SK-N-SH treated with all-trans-retinoic acid at 6 μM for 48 hours (cell line): ENCODE measurements at regions not wholly inside any gene's neighbourhood (a gene's known extent, or its start where the extent isn't known, plus 50 kb on each side); places are given as distances from the start of the nearest gene placed in this dataset.

Experiments
- ATAC-seq: fragments of 200-7000 bp; cut with Tn5 transposase; 3 replicates; pipeline ENCODE4 v1.9.1; 2020; ENCODE audit warnings: mild to moderate bottlenecking, moderate library complexity
- ARNTL ChIP-seq: fragments of 450-650 bp; formaldehyde crosslinking; IDR thresholded peaks from 2 replicates; pipeline ENCODE4 v1.5.0; 2020; ENCODE audit warnings: low read depth, mild to moderate bottlenecking, moderate library complexity, borderline replicate concordance
- BACH2 ChIP-seq: fragments of 250-450 bp; sonication (Bioruptor Pico); IDR thresholded peaks from 2 replicates; pipeline ENCODE4 v1.9.0; 2021; ENCODE audit warnings: mild to moderate bottlenecking, borderline replicate concordance
- CREB5 ChIP-seq: fragments of 250-450 bp; sonication (Bioruptor Pico); IDR thresholded peaks from 2 replicates; pipeline ENCODE4 v1.5.1; 2020; ENCODE audit warnings: low read depth, mild to moderate bottlenecking, moderate library complexity
- CSDC2 ChIP-seq: fragments of 250-450 bp; sonication (Bioruptor Pico); IDR thresholded peaks from 2 replicates; pipeline ENCODE4 v1.5.0; 2020; ENCODE audit warnings: mild to moderate bottlenecking, moderate library complexity
- CSRNP3 ChIP-seq: fragments of 250-450 bp; sonication (Bioruptor Pico); IDR thresholded peaks from 2 replicates; pipeline ENCODE4 v1.5.1; 2021; ENCODE audit warnings: mild to moderate bottlenecking, moderate library complexity
- ESRRG ChIP-seq: fragments of 250-450 bp; sonication (Bioruptor Pico); IDR thresholded peaks from 2 replicates; pipeline ENCODE4 v1.6.1; 2021; ENCODE audit warnings: mild to moderate bottlenecking
- GLIS3 ChIP-seq: fragments of 250-450 bp; sonication (Bioruptor Pico); IDR thresholded peaks from 2 replicates; pipeline ENCODE4 v1.5.0; 2020; ENCODE audit warnings: mild to moderate bottlenecking, moderate library complexity
- ISL1 ChIP-seq: fragments of 250-450 bp; sonication (Bioruptor Pico); IDR thresholded peaks from 2 replicates; pipeline ENCODE4 v2.1.2; 2022; ENCODE audit warnings: mild to moderate bottlenecking, moderate library complexity
- OSR1 ChIP-seq: fragments of 250-450 bp; sonication (Bioruptor Pico); IDR thresholded peaks from 2 replicates; pipeline ENCODE4 v1.8.0; 2022; ENCODE audit warnings: moderate library complexity, mild to moderate bottlenecking, inconsistent platforms
- PATZ1 ChIP-seq: fragments of 250-450 bp; sonication (Bioruptor Pico); IDR thresholded peaks from 2 replicates; pipeline ENCODE4 v1.8.0; 2020; ENCODE audit warnings: mild to moderate bottlenecking, moderate library complexity, borderline replicate concordance
- PPARA ChIP-seq: fragments of 250-450 bp; sonication (Bioruptor Pico); IDR thresholded peaks from 2 replicates; pipeline ENCODE4 v1.5.0; 2020; ENCODE audit warnings: mild to moderate bottlenecking, borderline replicate concordance
- RARB ChIP-seq: fragments of 250-450 bp; sonication (Bioruptor Pico); IDR thresholded peaks from 2 replicates; pipeline ENCODE4 v1.8.0; 2021; ENCODE audit warnings: mild to moderate bottlenecking, moderate library complexity
- SNAI2 ChIP-seq: fragments of 250-450 bp; sonication (Bioruptor Pico); IDR thresholded peaks from 2 replicates; pipeline ENCODE4 v1.5.0; 2020; ENCODE audit warnings: mild to moderate bottlenecking, moderate library complexity
- TCF4 ChIP-seq: fragments of 250-450 bp; sonication (Bioruptor Pico); IDR thresholded peaks from 2 replicates; pipeline ENCODE4 v1.8.0; 2021; ENCODE audit warnings: mild to moderate bottlenecking, moderate library complexity, borderline replicate concordance
- TOX ChIP-seq: fragments of 250-450 bp; sonication (Bioruptor Pico); IDR thresholded peaks from 2 replicates; pipeline ENCODE4 v1.8.0; 2021; ENCODE audit warnings: mild to moderate bottlenecking, moderate library complexity, borderline replicate concordance
- TSHZ2 ChIP-seq: fragments of 250-450 bp; sonication (Bioruptor Pico); IDR thresholded peaks from 2 replicates; pipeline ENCODE4 v1.5.0; 2020; ENCODE audit warnings: mild to moderate bottlenecking, moderate library complexity
- ZC3H10 ChIP-seq: fragments of 250-450 bp; sonication (Bioruptor Pico); IDR thresholded peaks from 2 replicates; pipeline ENCODE4 v1.5.1; 2021; ENCODE audit warnings: mild to moderate bottlenecking, moderate library complexity
- ZFP3 ChIP-seq: fragments of 250-450 bp; sonication (Bioruptor Pico); IDR thresholded peaks from 2 replicates; pipeline ENCODE4 v1.5.0; 2020; ENCODE audit warnings: mild to moderate bottlenecking, moderate library complexity
- ZFP30 ChIP-seq: fragments of 450-650 bp; formaldehyde crosslinking; IDR thresholded peaks from 2 replicates; pipeline ENCODE4 v1.5.0; 2022; ENCODE audit warnings: mild to moderate bottlenecking, moderate library complexity
- ZNF70 ChIP-seq: fragments of 450-650 bp; formaldehyde crosslinking; IDR thresholded peaks from 2 replicates; pipeline ENCODE4 v1.5.0; 2020; ENCODE audit warnings: mild to moderate bottlenecking, moderate library complexity
- ZNF8 ChIP-seq: fragments of 450-650 bp; formaldehyde crosslinking; IDR thresholded peaks from 2 replicates; pipeline ENCODE4 v1.5.0; 2020; ENCODE audit warnings: mild to moderate bottlenecking, moderate library complexity

- TF ChIP-seq TCF4 (CRISPR knock-in tag) (no peak), SNAI2 (CRISPR knock-in tag) (no peak), ZFP3 (CRISPR knock-in tag) (no peak), CREB5 (no peak), GLIS3 (no peak), CSDC2 (CRISPR knock-in tag) (no peak)
Measured at GRCh38 chr6:27183060-27183832, 64.3 kb upstream of the PRSS16 start (continued).

- no peak for TF ChIP-seq PPARA (CRISPR knock-in tag)
- TF ChIP-seq ZFP30 (CRISPR knock-in tag), result no peak
- TF ChIP-seq ZC3H10 (CRISPR knock-in tag), result no peak
- TF ChIP-seq ZFP3 (CRISPR knock-in tag), result no peak
- TF ChIP-seq BACH2, result no peak
- no peak for TF ChIP-seq TSHZ2 (CRISPR knock-in tag)
- TF ChIP-seq TOX (CRISPR knock-in tag), result no peak
- ATAC-seq, result peak; percentile 5
Measured at GRCh38 chr6:27187231-27188060, 60.1 kb upstream of the PRSS16 start.

GRCh38 chr6:27188061-27188884 is 59.2 kb upstream of the PRSS16 start:
- peak; percentile 95 for ATAC-seq

More at GRCh38 chr6:27188061-27188884, 59.2 kb upstream of the PRSS16 start:
- TF ChIP-seq RARB (CRISPR knock-in tag) (no peak), PATZ1 (CRISPR knock-in tag) (no peak), CREB5 (no peak), ZFP30 (CRISPR knock-in tag) (no peak), TSHZ2 (CRISPR knock-in tag) (no peak), TOX (CRISPR knock-in tag) (no peak), ZFP3 (CRISPR knock-in tag) (no peak), ARNTL (CRISPR knock-in tag) (no peak), GLIS3 (no peak), ZNF70 (CRISPR knock-in tag) (no peak), ZNF8 (CRISPR knock-in tag) (no peak), ZC3H10 (CRISPR knock-in tag) (no peak), ISL1 (no peak), CSRNP3 (CRISPR knock-in tag) (no peak), TCF4 (CRISPR knock-in tag) (no peak), SNAI2 (CRISPR knock-in tag) (no peak), CSDC2 (CRISPR knock-in tag) (no peak), OSR1 (CRISPR knock-in tag) (no peak), BACH2 (no peak), ESRRG (CRISPR knock-in tag) (no peak)
- TF ChIP-seq, all 23 proteins: peak for 0
